Gastrocnemius medialis (tissue), 4 donors: ENCODE measurements at regions not wholly inside any gene's neighbourhood (a gene's known extent, or its start where the extent isn't known, plus 50 kb on each side); places are given as distances from the start of the nearest gene placed in this dataset.

Experiments
- POLR2A ChIP-seq, 2 donors: fragments of 450-650 bp; IDR thresholded peaks; one replicate each; pipeline ENCODE4 v1.6.1; 2017; ENCODE audit warnings: antibody characterized with exemption in 2 of 2, mild to moderate bottlenecking in 2 of 2, moderate library complexity in 2 of 2
- TF ChIP-seq, protein P1 (sequence below), 5 experiments: fragments of 450-650 bp in 3 of 5; fragments of 200-600 bp in 2 of 5; sonication (generic) in 2 of 5; IDR thresholded peaks in 4 of 5; conservative IDR thresholded peaks in 1 of 5; 1 replicate in 4 of 5; 2 replicates in 1 of 5; pipeline ENCODE4 v1.5.1; 2016 to 2019; ENCODE audit warnings: antibody characterized with exemption in 5 of 5, mild to moderate bottlenecking in 3 of 5, moderate library complexity in 3 of 5

DNA sequence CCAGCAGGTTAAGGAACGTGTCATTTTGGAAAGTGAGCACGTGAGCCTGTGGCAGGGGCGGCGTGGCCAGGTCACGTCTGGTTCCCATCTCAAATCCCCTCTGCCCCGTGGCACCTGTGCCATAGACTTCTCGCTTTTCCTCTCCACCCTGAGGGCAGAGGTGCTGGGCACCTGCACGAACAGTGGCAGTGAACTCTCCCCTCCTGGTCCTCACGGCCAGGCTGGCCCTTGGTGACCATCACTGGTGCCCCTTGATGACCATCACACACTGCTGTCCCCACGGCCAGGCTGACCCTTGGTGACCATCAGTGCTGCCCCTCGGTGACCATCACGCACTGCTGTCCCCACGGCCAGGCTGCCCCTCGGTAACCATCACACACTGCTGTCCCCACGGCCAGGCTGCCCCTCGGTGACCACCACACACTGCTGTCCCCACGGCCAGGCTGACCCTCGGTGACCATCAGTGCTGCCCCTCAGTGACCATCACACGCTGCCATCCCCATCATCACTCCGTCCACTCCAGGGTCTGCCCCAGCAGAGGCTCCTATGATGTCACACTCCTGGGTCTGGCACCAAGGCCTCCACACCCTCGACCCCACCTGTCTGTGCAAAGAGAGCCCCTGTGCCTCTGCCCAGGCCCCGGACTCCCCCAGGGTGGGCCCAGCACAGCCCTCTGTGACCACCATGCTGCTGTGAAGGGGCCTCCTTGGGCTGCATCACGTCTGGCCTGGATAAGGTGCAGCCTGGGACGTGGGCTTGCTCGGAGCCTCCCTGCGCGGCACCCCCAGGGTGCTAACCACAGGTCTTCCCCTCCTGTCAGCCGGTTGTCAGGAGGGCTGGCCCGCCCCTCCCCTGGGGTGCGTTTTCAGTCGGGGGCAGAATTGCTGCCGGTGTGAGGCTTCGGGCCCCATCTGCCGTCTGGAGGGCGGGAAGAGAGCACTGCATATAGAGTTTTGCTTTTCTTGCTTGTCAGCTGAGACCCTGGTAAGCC, 738.6 kb downstream of the BRD1 start:
- TF ChIP-seq, protein P1, sequence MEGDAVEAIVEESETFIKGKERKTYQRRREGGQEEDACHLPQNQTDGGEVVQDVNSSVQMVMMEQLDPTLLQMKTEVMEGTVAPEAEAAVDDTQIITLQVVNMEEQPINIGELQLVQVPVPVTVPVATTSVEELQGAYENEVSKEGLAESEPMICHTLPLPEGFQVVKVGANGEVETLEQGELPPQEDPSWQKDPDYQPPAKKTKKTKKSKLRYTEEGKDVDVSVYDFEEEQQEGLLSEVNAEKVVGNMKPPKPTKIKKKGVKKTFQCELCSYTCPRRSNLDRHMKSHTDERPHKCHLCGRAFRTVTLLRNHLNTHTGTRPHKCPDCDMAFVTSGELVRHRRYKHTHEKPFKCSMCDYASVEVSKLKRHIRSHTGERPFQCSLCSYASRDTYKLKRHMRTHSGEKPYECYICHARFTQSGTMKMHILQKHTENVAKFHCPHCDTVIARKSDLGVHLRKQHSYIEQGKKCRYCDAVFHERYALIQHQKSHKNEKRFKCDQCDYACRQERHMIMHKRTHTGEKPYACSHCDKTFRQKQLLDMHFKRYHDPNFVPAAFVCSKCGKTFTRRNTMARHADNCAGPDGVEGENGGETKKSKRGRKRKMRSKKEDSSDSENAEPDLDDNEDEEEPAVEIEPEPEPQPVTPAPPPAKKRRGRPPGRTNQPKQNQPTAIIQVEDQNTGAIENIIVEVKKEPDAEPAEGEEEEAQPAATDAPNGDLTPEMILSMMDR (IDR thresholded peaks at IDR 0.05 in 4 of 5, conservative IDR thresholded peaks at IDR 0.05 in 1 of 5): no peak
- TF ChIP-seq POLR2A (IDR thresholded peaks at IDR 0.05): no peak
